GM18873 (cell line): ENCODE measurements at regions not wholly inside any gene's neighbourhood (a gene's known extent, or its start where the extent isn't known, plus 50 kb on each side); places are given as distances from the start of the nearest gene placed in this dataset.

ENCODE experiments used
- ATAC-seq: cut with Tn5 transposase; IDR thresholded peaks from one replicate; pipeline ENCODE4 v1.9.1; 2021; ENCODE audit warnings: mild to moderate bottlenecking, moderate library complexity, moderate number of reproducible peaks; ENCODE audit not compliant: unreplicated experiment, low FRiP score

DNA sequence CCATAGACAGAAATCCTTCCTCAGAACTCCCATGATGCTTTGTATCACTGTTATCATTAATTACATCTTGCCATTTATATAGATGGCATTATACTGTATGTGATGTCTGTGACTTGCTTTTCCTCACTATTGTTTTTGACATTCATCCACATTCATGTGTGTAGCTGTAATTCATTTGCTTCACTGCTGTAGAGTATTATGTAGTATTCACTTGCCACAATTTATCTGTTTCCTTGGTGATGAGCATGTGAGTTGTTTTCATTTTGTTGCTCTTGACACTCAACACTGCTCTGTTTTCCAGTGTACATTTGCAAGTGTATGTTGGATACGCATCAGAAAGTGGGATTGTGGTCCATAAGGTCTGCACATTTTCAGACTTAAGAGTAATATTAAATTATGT, 328.6 kb upstream of the C11orf87 start:
- no peak for ATAC-seq

- no peak for ATAC-seq
Measured at GRCh38 chr11:109096266-109096665, 325.7 kb upstream of the C11orf87 start.

DNA sequence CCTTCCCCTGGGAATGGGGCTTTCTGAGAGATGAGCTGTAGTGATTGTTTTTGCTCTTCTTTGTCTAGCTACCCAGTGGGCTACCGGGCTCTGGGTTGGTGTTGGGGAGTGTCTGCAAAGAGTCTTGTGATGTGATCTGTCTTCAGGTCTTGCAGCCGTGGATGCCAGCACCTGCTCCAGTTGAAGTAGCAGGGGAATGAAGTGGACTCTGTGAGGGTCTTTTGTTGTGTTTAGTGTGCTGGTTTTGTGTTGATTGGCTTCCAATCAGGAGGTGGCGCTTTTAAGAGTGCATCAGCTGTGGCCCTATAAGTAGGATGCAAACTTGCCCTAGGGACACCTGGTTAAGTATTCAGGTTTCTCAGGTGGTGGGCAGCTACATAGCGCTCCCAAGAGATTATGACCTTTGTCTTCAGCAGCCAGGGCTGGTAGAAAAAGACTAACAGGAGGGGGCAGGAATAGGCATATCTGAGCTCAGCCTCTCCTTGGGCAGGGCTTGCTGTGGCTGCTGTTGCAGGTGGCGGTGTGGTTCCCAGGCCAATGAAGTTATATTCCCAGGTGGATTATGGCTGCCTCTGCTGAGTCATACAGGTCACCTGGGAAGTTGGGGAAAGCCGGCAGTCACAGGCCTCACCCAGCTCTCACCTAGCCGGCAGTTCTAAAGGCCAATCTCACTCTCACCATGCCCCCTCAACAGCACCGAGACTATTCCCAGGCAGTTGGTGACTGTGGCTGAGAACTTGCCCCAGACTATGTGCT, 315.7 kb upstream of the C11orf87 start:
- no peak for ATAC-seq

DNA sequence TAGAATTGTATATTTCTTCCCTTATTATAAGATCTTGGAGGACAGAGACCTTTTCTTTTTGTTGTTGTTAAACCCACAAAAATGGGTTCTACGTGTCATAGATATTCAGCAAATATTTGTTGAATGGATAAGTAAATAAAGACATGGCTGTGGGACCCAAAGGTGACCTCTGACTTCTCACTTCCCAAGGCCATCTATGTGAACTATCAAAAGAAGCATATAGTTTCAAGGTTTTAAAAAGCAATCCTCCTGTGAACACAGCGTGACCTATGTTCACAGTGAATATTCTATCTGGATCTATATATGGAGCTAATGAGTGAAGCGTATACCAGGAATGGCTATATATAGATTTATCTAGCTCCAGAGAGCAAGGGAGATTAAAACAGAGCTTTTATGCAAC, 312.8 kb upstream of the C11orf87 start:
- no peak for ATAC-seq

DNA sequence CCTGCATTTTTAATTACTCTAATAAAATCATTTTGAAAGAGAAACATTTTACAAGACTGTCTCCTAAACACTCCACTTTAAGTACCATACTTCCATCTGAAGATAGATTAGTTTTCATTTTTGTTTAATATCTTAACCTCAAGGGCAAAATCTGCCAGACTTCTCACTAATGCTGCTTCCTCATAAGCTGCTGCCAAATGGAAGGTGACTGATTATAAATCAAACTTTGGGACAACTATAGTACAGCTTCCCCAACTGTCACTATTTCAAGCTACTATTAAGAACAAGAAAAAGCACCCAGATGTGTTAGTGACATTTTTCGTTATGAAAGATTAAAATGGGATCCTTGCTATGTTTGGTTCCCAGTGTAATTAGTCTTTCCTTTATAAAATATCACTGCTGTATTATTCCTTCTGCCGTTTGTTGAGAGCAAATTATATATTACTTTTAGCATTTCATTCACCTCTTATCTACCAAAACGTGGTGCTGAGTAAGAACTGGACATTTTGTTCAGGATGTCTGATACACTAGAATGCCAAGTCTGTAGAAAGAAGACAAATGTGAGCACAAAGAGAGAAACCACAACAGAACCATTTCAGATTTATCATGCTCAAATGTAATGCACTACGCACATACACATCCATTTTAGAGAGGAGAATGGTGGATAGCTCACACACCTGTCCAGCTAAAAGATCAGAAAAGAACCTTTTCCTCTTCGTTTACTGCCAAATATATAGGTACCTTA, 312.2 kb upstream of the C11orf87 start:
- no peak for ATAC-seq

DNA sequence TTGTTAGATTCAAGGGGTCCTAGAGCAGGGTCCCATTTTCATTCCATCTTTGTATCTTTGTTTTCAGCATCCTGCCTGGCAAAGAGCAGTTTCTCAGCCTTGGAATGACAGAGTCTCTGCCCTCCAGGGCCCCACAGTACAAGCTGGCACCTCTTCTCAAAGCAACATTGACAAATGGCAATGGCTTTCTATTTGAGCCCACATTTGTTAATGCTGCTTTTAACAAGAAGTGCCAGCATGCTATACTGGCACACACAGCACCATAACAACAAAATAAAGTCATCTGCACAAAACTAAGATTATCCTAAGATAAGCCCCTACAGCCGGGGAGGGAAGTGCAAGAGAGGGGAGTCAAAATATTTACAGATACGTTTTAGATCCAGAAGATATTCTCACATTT, 309.7 kb upstream of the C11orf87 start:
- no peak for ATAC-seq

- ATAC-seq = no peak
Measured at GRCh38 chr11:109112821-109113280, 309.1 kb upstream of the C11orf87 start.

DNA sequence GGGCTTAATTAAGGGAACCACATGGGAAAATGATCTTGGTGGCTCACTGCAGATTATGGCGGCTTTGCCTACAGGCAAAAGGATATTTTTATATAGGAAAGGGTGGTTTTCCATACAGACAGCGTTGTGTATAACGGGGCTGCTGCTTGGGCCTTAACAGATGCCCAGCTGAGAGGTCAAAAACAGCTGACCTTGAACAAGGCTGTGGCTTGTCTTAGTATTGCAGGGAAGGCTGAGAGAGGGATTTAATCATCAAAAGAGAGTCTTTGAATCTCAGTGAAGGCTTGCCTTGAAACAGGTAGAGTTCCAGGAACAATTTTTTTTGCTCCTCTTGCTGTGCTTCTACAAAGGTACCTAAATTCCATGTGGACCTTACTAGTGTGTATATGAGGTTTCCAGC, 301.6 kb upstream of the C11orf87 start:
- ATAC-seq = no peak

DNA sequence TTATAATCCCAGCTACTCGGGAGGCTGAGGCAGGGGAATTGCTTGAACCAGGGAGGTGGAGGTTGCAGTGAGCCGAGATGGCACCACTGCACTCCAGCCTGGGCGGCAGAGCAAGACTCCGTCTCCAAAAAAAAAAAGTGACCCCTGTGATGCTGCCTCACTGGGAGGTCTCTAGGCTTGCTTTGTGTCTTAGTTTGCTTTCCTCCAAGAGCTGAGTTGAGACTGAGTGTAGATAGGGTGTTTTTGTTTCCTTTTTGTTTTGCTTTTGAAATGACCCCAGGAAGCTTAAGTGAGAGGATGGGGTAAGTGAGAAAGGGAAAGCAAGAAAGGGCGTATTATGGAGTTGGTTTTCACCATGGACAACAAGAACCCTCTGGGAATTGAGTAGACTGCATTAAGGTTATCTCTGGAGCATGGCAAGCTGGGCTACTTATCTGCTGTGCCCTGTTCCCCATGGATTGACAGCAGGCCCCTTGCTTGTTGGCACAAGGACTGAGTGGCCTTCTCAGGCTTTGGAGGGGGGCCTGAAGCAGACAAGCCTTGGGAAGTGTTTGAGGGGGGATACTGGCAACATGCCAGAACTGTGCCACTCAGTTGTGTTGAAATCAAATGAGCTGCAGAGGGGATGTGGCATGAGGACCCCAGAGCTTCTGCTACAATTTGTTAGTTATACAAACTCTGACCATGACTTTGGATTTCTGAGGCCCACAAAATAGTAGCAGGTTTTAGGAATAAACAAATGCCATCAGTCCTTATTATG, 300.6 kb upstream of the C11orf87 start:
- no peak for ATAC-seq

GRCh38 chr11:109123816-109124787, 297.9 kb upstream of the C11orf87 start:
- no peak for ATAC-seq

DNA sequence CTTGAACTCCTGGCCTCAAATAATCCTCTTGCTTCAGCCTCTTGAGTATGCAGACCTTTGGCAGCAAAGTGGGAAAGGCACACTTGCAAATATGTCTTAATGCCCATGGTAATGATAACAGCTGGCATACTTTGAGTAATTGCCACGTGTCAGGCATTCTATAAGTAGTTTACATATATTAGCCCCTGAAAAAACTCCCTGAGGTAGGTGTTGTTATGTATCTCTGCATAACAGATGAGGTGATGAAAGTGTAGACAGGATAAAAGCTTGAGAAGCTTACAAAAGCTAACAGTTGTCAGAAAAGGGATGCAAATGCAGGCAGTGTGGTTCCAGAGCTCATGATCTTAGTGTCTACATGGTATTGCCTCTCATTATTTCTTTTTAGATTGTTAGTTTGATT, 291.1 kb upstream of the C11orf87 start:
- no peak for ATAC-seq

GRCh38 chr11:109132539-109132938, 289.5 kb upstream of the C11orf87 start:
- ATAC-seq = no peak

DNA sequence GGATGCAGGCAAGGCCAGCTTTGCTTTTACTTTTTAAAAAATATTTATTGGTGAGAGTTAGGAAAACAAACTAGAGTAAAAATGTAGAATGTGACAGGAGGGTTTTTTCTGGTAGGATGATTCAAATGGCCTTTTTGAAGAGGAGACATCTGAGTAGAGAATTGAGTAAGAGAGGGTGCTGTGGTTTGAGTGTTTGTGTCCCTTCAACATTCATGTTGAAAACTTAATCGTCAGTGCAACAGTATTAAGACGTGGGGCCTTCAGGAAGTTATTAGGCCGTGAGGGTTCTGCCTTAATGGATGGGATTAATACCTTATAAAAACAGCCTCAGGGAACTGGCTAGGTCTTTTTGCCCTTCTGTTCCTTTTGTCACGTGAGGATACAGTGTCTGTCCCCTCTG, 288.8 kb upstream of the C11orf87 start:
- no peak for ATAC-seq

- ATAC-seq = no peak
Measured at GRCh38 chr11:109135627-109136026, 286.4 kb upstream of the C11orf87 start.

GRCh38 chr11:109138196-109138595, 283.8 kb upstream of the C11orf87 start:
- no peak for ATAC-seq

GRCh38 chr11:109140426-109140825, 281.6 kb upstream of the C11orf87 start:
- no peak for ATAC-seq

- no peak for ATAC-seq
Measured at GRCh38 chr11:109140857-109141515, 281.0 kb upstream of the C11orf87 start.

DNA sequence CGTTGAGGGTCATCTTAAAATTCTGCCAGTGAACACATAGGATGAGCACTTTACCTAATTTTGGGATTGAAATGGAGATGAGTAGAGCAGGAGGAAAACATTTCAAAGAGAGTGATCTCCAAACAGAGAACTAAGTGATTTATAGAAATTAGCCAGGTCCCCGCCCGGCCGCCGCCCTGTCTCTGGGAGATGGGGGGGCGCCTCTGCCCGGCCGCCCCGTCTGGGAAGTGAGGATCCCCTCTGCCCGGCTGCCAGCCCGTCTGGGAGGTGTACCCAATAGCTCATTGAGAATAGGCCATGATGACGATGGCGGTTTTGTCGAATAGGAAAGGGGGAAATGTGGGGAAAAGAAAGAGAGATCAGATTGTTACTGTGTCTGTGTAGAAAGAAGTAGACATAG, 276.7 kb upstream of the C11orf87 start:
- ATAC-seq = no peak

- ATAC-seq = no peak
Measured at GRCh38 chr11:109147726-109148125, 274.3 kb upstream of the C11orf87 start.

DNA sequence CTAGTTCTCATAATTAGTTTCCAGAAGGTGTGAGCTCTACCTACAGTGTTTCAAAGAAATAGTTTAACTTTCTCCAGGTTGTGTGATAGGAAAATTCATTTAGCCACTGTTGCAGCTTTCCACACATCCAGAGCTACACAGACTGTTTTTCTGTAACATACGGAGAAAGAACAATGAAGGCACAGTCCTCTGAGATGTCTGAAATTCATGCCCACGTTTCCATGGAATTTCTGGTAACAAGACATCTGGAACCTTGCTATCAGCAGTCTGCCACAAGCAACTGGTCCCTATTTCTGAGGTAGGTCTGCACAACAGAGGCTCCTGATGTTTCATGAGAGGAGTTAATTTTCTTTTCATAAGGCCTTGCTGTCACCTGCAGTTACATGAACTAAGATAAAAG, 273.3 kb upstream of the C11orf87 start:
- no peak for ATAC-seq
